ENCODE measurements at regions not wholly inside any gene's neighbourhood (a gene's known extent, or its start where the extent isn't known, plus 50 kb on each side); places are given as distances from the start of the nearest gene placed in this dataset.

DNA sequence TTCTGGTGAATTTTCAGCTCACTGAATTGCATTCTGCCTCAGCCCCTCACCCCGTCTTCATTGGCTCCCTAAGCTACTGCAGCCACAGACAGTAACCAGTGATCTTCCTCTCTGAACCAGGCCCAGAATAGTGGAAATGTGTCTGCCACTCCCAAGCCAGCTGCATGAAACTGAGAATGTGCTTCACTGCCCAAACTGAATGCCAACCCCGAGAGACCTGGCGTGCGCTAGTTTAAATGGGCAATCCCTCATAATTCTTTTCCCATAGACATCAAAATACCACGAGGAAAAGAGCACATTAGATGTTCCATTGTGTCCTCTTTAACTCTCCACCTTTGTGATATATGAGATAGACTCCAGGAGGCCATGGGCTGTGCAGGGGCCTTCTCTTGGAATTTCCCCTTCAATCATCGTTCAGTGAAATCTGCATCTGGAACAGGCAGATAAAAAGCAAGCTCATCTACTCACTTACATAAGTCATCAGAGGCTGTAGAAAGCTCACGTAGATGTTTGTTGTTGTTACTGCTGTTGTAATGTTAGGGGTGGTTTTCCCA lies 320.2 kb downstream of the NFIB start:
- no peaks in the 10 kb centered on the region for H3K36me3 ChIP-seq
- no peak overlapping the region for H3K27ac ChIP-seq
- no peaks in the 10 kb centered on the region for H3K4me1 ChIP-seq
- no peaks in the 10 kb centered on the region for H3K9me3 ChIP-seq
- no peak for TF ChIP-seq POLR2A (IDR thresholded peaks at IDR 0.05)
- TF ChIP-seq, protein P1, sequence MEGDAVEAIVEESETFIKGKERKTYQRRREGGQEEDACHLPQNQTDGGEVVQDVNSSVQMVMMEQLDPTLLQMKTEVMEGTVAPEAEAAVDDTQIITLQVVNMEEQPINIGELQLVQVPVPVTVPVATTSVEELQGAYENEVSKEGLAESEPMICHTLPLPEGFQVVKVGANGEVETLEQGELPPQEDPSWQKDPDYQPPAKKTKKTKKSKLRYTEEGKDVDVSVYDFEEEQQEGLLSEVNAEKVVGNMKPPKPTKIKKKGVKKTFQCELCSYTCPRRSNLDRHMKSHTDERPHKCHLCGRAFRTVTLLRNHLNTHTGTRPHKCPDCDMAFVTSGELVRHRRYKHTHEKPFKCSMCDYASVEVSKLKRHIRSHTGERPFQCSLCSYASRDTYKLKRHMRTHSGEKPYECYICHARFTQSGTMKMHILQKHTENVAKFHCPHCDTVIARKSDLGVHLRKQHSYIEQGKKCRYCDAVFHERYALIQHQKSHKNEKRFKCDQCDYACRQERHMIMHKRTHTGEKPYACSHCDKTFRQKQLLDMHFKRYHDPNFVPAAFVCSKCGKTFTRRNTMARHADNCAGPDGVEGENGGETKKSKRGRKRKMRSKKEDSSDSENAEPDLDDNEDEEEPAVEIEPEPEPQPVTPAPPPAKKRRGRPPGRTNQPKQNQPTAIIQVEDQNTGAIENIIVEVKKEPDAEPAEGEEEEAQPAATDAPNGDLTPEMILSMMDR (IDR thresholded peaks at IDR 0.05) = no peak
- DNase-seq = no peak
- H3K27me3 ChIP-seq = no peaks in the 10 kb centered on the region
- H3K4me3 ChIP-seq = no peak overlapping the region

DNA sequence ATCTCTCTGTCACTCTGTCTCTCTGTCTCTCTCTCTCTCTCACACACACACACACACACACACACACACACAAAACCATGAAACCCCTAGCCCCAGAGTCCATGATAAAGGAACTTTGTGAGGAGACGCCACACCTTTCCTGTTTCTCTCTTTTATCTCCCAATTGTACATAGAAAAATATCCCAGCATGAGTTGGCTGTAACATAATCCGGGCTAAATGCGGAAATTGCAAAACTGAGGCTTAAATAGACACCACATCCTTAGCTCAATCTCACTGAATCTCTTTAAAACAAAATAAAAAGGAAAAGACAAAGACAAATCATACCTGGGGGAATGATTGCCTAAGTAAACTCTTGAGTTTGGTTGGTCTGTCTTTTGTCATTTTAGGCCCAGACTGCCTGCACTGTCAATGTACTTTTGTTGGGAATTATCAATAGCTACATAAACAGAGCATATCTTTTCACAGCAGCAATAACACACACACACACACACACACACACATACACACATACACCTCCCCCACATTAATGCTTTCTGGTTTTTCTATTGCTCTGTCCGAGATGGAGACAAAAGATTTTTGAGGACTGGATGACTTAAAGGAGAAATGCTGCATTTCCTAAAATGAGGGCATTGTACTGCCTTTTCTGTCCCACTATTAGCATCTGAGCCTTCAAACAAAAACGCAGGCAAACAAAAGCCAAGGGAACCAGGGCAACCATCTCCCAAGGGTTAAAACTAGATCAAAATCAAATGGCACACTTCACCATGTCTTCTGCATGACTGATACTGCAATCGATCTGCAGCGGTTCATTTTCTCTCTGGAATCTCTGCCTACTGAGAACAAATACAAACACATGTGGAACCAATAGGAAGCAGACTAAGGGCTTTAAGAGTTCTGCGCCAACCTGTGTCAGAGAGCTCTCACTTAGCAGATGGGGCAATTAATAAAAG lies 321.5 kb downstream of the NFIB start:
- Histone ChIP-seq H3K36me3 (no peaks in the 10 kb centered on the region), H3K4me3 (no peak overlapping the region), H3K27me3 (no peaks in the 10 kb centered on the region), H3K27ac (no peak overlapping the region), H3K4me1 (no peaks in the 10 kb centered on the region), H3K9me3 (no peaks in the 10 kb centered on the region)
- no peak for DNase-seq
- TF ChIP-seq POLR2A (IDR thresholded peaks at IDR 0.05) = no peak
- TF ChIP-seq, protein P1 (IDR thresholded peaks at IDR 0.05) = no peak

DNA sequence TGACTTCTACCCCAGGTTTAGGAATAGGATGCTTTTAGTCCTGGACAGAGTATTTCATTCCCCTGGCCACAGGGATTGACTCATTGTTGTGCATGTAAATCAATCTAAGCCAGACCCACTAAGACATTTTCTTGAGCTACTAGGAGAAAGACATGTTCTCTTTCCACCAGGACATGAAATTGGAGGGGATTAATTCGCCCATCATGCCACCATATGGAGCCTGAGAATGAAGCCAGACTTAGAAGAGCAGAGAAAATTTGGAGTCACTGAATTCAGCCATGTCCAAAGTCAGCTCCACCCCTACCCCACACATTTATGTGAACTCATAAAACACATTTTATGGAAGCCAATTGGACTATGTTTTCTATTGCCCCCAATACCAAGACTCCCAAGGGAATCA lies 322.5 kb downstream of the NFIB start:
- Histone ChIP-seq H3K4me3 (no peak overlapping the region), H3K4me1 (no peaks in the 10 kb centered on the region), H3K27ac (no peak overlapping the region), H3K36me3 (no peaks in the 10 kb centered on the region), H3K27me3 (no peaks in the 10 kb centered on the region), H3K9me3 (no peaks in the 10 kb centered on the region)
- no peak for TF ChIP-seq POLR2A (IDR thresholded peaks at IDR 0.05)
- TF ChIP-seq, protein P1 (IDR thresholded peaks at IDR 0.05) = no peak
- DNase-seq = no peak

DNA sequence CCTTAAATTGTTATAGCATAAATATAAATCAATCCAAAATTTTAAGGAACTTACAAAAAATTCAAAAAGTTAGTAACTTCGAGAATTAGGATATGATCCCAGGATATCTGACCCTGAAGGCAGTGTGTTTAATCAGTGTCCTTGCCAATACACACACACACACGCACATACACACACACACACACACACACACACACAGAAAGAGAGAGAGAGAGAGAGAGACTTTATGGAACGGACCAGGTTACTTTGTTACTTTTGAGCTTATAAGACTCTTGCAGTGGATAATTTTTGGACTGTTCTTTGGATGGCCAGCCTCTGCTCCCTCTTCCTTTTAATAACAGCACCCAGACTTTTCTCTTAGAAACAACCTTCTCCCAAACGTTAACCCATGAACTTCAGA lies 322.9 kb downstream of the NFIB start:
- TF ChIP-seq, protein P1 (IDR thresholded peaks at IDR 0.05) = no peak
- no peak for TF ChIP-seq POLR2A (IDR thresholded peaks at IDR 0.05)
- no peaks in the 10 kb centered on the region for H3K27me3 ChIP-seq
- H3K36me3 ChIP-seq = no peaks in the 10 kb centered on the region
- H3K9me3 ChIP-seq = no peaks in the 10 kb centered on the region
- no peak for DNase-seq
- H3K4me1 ChIP-seq = no peaks in the 10 kb centered on the region
- H3K4me3 ChIP-seq = no peak overlapping the region
- no peak overlapping the region for H3K27ac ChIP-seq

DNA sequence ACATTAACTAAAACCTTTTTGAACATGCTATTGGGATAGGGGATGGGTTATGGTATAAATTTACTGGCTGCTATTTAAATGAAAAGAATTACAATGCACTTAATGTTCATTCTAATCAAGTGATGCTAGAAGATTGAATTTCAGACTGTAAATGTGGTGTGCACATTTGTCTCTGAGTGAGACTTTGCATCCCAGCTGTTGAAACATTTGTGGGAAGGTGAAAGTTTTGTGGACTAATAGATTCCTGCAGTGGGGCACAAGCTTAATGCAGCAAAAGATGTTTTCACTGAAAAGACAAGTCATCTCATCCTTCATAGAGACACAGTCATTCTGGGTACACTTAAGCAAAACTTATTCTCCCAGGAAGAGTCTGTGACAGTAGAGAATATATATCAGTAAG lies 323.6 kb downstream of the NFIB start:
- Histone ChIP-seq H3K4me3 (no peak overlapping the region), H3K36me3 (no peaks in the 10 kb centered on the region), H3K27me3 (no peaks in the 10 kb centered on the region), H3K4me1 (no peaks in the 10 kb centered on the region), H3K27ac (no peak overlapping the region), H3K9me3 (no peaks in the 10 kb centered on the region)
- no peak for DNase-seq
- TF ChIP-seq POLR2A (IDR thresholded peaks at IDR 0.05) = no peak
- TF ChIP-seq, protein P1 (IDR thresholded peaks at IDR 0.05) = no peak

All from Peyer's patch (tissue), 4 donors.